HFFc6 (cell line): ENCODE measurements at regions not wholly inside any gene's neighbourhood (a gene's known extent, or its start where the extent isn't known, plus 50 kb on each side); places are given as distances from the start of the nearest gene placed in this dataset.

Experiments
- DNase-seq: peaks from one replicate; pipeline ENCODE4 v3.0.0-alpha.2; 2018
- H3K27ac Mint-ChIP-seq: 2 replicates; pipeline ENCODE4 v1.8.0; 2020; ENCODE audit warnings: mild to moderate bottlenecking, mixed read lengths
- H3K27me3 Mint-ChIP-seq: 2 replicates; pipeline ENCODE4 v1.8.0; 2021; ENCODE audit warnings: mild to moderate bottlenecking, moderate library complexity, mixed read lengths; ENCODE audit not compliant: insufficient read depth
- H3K36me3 Mint-ChIP-seq: 2 replicates; pipeline ENCODE4 v1.8.0; 2021; ENCODE audit warnings: low read depth, mixed read lengths
- H3K4me1 Mint-ChIP-seq: 2 replicates; pipeline ENCODE4 v1.8.0; 2020; ENCODE audit warnings: low read depth, mixed read lengths
- H3K4me3 Mint-ChIP-seq: 2 replicates; pipeline ENCODE4 v1.8.0; 2020; ENCODE audit warnings: mild to moderate bottlenecking, moderate library complexity, mixed read lengths
- H3K9me3 Mint-ChIP-seq: 2 replicates; pipeline ENCODE4 v1.8.0; 2020; ENCODE audit warnings: mild to moderate bottlenecking, mixed read lengths
- CTCF ChIP-seq: fragments of 200-600 bp; sonication (generic); IDR thresholded peaks from 2 replicates; pipeline ENCODE4 v1.5.0; 2021; ENCODE audit warnings: antibody characterized with exemption, mild to moderate bottlenecking

GRCh38 chr4:126969360-126970235, 663.2 kb upstream of the INTU start:
- no peak for DNase-seq
- no peaks in the 10 kb centered on the region for H3K9me3 Mint-ChIP-seq
- H3K4me1 Mint-ChIP-seq = no peaks in the 10 kb centered on the region
- H3K36me3 Mint-ChIP-seq = no peaks in the 10 kb centered on the region
- H3K27me3 Mint-ChIP-seq = no peaks in the 10 kb centered on the region
- H3K27ac Mint-ChIP-seq = no peak overlapping the region
- no peak overlapping the region for H3K4me3 Mint-ChIP-seq
- TF ChIP-seq CTCF = no peak

DNA sequence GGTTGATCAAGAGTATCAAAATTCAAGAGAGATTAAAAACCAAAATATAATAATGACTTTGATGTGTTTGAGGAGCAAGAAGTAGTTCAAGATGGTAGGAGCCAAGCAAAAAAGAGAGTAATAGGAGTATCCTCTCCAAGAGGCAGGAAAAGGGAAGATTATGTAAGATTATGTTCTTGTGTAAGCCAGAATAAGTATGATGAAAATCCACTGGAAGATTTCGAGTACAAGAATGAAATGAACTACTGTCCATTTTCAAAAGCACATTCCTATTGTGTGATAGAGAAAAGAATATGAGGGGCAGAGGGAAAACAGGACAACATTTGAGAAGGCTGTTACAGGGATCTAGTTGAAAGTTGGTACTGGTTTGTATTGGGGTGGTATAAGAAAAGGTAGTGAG, 659.6 kb upstream of the INTU start:
- Mint-ChIP-seq H3K4me1 (peaks cover 7% of the 10 kb centered on the region), H3K9me3 (no peaks in the 10 kb centered on the region), H3K4me3 (no peak overlapping the region), H3K27me3 (no peaks in the 10 kb centered on the region), H3K36me3 (no peaks in the 10 kb centered on the region), H3K27ac (no peak overlapping the region)
- DNase-seq = no peak
- no peak for TF ChIP-seq CTCF

DNA sequence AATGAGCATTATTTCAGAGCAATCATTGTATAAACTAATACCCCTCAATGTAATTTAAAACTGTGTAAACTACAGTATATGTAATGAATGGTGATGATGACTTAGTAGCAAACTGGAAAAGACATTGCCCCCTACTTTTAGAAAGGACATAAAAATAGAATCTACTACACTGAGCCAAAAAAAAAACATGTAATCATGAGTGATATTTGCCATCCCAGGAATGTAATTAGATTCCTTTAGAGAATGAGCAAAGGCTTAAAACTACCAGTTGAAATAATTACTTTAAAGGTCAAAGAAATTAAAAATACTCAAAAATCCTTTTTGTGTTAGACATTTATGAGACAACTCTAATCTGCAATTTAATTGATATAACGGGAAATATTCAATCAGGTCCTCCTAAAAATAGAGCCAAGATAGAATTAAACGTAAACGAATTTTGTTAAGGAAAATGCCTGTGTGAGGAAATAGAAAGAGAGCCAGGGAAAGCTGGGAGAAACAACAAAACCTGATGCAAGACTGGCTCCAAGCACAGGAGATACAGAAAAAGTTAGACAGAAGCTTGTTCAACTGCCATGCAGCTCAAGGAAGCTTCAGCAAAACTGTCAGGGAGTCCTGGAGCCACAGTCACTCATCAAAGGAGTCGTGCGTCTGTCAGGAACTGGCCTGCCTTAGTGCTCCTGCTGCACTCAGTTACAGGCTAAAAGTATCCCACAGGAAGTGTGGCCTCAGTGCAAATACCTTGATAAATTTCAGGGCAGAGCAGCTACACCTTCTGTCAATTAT, 655.7 kb upstream of the INTU start:
- Mint-ChIP-seq H3K27ac (0 out of 2 replicates have a peak overlapping the region, but pooled peaks have one; percentile 2), H3K4me3 (no peak overlapping the region), H3K27me3 (no peaks in the 10 kb centered on the region), H3K4me1 (peaks cover 7% of the 10 kb centered on the region), H3K9me3 (no peaks in the 10 kb centered on the region), H3K36me3 (no peaks in the 10 kb centered on the region)
- no peak for DNase-seq
- no peak for TF ChIP-seq CTCF

- Mint-ChIP-seq H3K27me3 (no peaks in the 10 kb centered on the region), H3K9me3 (peaks cover 15% of the 10 kb centered on the region), H3K4me3 (no peak overlapping the region), H3K27ac (no peak overlapping the region), H3K4me1 (peaks cover 15% of the 10 kb centered on the region), H3K36me3 (peaks cover 11% of the 10 kb centered on the region)
- no peak for TF ChIP-seq CTCF
- DNase-seq = no peak
Measured at GRCh38 chr4:126986005-126986404, 646.8 kb upstream of the INTU start.

- H3K27ac Mint-ChIP-seq = peak overlapping the region; percentile 12; the same call in 1 of the 2 replicates
- peaks cover 11% of the 10 kb centered on the region for H3K36me3 Mint-ChIP-seq
- DNase-seq = peak; percentile 61
- peak overlapping the region; percentile 28 for H3K4me3 Mint-ChIP-seq
- H3K27me3 Mint-ChIP-seq = no peaks in the 10 kb centered on the region
- TF ChIP-seq CTCF = no peak
- peaks cover 15% of the 10 kb centered on the region for H3K9me3 Mint-ChIP-seq
- H3K4me1 Mint-ChIP-seq = peaks cover 18% of the 10 kb centered on the region
Measured at GRCh38 chr4:126986828-126987227, 645.9 kb upstream of the INTU start.
